GM19438 (cell line): ENCODE measurements at regions not wholly inside any gene's neighbourhood (a gene's known extent, or its start where the extent isn't known, plus 50 kb on each side); places are given as distances from the start of the nearest gene placed in this dataset.

Source experiments
- ATAC-seq: cut with Tn5 transposase; IDR thresholded peaks from one replicate; pipeline ENCODE4 v1.9.1; 2021; ENCODE audit warnings: low read depth; ENCODE audit not compliant: unreplicated experiment

DNA sequence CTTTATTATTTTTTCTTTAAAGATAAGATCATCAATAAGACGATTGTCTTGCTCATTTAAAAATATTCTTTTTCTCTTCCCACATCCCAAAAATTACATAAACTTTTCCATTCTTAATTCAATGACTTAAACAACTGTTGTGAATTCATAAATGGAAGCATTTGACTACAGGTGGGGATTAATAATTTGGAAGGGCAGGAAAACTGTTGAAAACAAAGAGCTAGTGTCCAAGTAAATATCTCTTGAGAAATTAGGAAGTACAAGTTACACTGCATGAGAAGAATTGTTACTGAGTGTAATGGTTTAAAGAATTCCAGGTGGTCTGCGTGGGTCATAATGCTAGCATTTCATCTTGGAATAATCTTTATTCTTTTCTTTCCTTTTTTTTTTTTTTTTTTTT, 634.8 kb upstream of the ZEB2 start:
- ATAC-seq = no peak

DNA sequence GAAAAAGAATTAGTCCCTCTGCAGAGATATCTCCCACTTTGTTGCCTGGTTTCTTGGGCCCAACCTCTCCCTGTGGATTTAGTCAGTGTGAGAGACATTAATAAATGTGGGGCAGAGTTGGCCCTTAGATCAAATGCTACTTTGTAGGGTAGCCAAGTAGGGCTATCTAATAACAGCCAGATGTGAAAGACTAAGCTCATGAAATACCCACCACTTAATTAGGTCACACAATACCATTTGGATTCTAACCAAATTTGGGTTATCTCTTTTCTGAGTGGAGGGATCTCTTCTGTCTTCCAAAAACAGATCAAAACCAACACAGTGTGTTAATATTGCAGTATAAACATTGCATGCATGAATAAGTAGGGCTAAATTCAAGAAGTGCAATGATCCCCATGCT, 626.8 kb upstream of the ZEB2 start:
- ATAC-seq = no peak

DNA sequence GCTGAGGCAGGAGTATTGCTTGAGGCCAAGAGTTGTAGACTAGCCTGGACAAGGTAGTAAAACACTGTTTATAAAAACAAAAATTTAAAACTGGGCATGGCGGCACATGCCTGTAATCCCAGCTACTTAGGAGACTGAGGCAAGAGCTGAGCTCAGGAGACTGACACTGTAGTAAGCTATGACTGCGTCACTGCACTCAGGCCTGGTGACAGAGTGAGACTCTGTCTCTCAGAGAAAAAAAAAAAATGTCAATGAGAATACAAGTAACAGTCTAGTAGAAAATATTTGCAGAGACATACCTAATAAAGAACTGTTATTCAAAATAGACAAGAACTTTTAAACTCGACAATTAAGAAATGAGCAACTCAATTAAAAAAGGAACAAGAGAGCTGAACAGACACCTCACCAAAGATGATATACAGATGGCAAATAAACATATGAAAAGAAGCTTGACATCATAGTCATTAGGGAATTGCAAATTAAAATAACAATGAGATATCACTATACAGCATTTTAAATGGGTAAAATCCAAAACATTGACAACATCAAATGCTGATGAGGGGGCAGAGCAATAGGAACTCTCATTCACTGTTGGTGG, 624.3 kb upstream of the ZEB2 start:
- ATAC-seq = no peak

DNA sequence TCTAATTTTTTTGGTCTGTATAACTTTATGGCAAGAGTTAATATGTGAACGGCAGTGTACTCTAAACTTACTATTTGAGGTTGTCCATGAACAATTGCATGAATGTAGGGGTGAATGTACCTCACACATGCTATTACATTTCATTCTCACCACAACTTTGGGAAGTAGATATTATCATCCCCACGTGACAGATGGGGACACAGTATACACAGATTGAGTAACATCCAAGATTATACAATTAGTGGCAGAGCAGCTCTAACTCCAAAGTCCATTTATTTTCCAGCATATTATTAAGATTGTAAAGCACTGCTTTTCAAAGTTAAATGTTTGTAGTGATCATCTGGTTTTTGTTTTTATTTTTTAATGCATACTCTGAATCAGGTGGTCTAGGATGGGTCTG, 622.1 kb upstream of the ZEB2 start:
- no peak for ATAC-seq

DNA sequence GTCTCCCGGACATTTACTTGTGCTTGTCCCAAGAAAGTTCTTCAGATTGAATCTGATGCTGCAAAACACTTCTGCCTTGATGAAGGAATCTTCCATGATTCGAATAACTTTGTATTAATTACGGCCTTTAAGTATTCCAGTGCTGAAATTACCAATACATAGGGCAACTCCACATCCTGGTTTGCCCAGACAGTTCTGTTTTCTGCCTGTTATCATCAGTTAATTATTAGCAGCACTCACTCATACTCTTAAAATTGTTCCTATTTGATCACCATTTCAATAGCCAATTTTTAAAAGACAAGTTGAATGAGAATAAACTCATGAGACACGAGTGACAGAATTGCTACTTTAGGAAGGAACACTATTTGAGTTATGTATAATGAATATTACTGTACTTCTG, 620.7 kb upstream of the ZEB2 start:
- no peak for ATAC-seq

DNA sequence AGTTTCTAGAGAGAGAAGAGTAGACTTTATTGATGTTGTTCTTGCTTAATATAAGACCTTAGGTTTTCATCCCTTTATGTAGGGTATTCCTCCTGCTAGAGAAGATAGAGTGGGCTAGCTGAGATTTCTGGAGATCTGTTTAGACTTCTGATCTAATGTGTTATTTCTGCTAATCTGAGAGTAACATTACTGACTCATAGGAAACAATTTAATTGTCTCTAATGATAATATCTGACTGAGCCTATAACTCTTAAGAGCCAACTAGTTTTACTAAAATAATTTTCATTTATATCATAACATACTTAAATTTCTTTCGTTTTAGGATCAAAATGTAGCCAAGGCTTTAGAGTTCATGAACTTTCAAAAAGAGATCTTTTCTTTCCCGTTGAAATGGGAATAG, 618.7 kb upstream of the ZEB2 start:
- ATAC-seq = no peak

DNA sequence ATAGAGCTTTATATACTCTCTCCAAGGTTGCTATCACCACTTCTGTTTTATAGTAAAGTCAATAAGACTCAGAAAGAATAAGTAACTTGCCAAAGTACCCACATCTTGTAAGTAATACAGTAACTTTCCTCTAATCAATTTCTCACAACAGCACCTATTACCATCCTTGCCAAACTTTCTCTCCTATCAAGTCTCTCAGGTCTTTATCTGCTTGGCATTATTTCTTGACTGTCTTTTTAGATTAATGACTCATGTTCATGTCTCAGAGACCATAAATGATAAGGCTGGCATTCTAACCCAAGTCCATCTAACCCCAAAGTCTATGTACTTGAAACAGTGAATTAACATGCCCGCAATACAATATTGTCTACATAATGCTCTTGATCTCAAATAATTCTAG, 618.0 kb upstream of the ZEB2 start:
- no peak for ATAC-seq

DNA sequence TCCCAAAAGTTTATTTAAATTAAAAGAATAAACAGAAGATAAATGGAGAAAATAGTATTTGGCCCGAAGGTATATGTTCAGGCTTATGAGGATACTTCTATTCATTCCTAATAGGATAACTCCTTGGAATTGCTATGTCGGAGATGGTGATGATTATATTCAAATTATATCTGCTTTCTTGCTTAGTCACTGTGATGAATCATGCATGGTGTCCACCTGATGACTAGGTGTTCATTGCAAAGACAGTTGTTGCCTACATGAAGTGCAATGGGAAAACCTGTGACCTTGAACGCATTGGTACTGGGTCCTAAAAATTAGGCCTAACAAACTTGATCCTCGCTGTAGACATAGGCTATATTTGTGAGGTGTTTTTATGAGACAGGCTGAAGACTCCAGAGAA, 617.3 kb upstream of the ZEB2 start:
- ATAC-seq = no peak

DNA sequence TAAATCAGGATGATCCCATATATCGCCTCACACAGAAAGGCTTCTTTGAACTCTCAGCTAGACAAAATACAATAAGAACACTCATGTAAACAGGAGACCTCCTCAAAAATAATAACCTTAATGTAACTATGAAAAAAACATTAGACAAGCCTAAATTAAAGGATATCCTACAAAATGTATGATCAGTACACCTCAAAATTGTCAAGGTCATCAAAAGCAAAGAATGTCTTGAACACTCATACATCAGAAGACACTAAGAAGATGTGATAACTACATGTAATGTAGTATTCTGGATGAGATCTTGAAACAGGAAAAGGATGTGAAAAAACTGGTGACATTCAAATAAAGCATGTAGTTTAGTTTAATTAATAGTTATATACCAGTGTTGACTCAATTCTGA, 616.8 kb upstream of the ZEB2 start:
- no peak for ATAC-seq

DNA sequence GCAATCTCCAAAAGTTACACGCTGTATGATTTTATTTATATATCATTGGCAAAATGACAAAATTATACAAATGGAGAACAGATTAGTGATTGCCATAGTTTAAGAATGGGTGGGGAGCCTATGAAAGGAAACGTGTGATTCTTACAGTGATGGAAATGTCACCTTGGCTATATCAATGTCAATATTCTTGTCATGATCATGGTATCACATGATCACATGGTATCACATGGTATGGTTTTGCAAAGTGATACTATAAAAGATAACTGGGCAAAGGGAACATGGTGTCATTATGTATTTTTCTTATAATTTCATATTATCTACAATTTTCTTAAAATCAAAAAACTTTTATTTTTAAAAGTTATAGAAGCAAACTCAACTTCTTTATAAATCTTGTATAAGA, 606.2 kb upstream of the ZEB2 start:
- ATAC-seq = no peak

DNA sequence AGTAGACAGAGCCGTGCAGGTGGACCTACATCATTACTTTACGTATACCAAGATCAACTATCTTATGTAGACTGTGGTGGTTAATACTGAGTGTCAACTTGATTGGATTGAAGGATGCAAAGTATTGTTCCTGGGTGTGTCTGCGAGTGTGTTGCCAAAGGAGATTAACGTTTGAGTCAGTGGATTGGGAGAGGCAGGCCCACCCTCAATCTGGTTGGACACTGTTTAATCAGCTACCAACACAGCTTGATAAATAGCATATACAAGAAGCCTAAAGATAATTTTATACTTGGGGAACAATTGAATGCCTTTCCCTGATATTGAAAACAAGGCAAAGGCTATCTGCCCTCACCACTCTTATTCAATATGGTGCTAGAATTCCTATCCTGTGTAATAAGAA, 604.2 kb upstream of the ZEB2 start:
- ATAC-seq = no peak

DNA sequence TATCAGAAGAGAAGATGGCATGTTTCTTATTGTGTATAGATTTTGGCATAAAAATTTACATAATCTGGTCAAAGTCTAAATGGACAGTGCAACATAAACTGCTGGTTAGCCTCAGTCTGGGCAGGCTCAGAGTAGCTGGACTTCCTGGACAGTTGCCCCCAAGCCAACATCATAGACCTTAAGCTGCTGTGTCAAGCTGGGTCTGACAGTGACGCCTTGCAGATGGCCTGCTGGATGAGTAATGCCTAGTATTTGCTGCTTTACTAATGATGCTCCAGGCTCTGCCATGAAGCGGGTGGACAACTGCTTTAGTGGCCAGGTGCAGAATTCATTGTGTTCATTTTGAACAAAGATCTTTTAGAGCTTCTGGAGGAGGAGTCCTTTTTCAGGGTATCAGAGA, 603.7 kb upstream of the ZEB2 start:
- no peak for ATAC-seq

DNA sequence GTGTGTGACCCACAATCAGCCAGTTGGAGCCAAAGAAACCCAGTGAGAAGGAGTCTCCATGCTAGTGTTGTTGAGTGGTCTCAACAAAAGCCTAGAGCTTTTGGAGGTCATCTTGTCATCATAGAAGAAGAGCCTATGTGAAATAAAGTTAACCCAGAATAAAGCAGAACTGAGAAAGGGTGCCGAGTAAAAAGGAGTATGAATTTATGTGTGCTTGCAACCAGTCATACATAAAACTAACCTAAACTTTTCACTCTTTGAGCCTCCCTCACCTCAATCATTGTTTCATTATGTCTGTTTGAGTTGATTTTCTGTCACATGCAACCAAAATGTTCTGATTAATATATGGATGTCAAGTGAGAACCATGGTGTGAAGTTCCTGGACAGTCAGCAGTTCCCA, 599.3 kb upstream of the ZEB2 start:
- ATAC-seq = no peak

DNA sequence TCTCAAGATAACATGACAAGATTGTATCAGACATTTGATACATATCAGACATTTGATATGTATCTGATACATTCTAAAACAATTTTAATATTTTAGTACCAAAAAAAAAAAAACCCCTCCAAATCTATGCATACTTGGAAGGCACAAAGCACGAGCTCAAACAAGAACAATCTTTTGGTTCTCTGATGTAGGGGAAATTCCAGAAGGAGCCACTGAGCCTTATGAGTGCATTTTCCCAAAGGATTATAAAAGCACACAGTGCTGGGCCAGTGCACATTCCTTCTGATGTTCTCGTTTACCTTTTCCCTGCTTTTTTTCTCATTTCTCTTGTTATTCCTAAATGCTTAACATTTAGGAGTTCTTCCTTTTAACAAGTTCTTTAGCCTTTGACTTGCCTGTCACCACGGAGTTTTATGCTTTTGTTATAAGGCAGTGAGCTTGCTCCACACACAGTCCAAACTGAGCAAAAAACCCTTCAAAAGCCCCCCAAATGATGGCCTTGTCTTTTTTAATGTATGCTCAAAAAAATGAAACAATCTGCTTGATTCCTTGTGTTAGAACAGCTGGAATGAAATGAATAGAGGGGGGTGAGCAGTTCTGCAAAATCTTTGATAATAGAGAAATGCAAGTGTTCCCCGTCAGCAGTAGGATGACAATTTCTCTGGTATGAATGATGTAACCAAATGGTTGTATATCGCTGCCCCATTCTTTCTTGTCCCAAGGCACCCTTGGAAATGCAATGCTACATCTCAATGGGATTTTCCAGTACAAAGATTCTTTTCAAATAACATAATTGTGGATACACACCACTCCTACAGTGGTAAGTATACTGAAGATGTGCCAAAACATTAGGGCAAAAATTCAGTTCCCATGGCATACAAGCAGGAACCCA, 597.2 kb upstream of the ZEB2 start:
- ATAC-seq = no peak

DNA sequence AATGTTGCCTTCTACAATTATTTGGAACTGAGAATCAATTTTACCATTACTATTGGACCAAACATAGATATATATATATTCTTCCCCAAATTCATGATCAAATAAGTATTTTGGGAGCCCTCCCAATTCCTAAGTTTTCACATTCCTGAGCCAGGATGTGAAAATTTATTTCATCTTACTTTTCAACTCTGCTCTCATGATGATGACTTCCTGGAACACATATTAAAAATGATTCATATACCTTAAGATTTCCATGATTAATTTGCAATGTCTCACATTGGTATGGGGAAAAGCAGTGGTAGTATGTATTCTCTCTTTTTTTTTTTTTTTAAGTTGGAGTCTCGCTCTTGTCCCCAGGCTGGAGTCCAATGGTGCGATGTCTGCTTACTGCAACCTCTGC, 596.1 kb upstream of the ZEB2 start:
- ATAC-seq = no peak

DNA sequence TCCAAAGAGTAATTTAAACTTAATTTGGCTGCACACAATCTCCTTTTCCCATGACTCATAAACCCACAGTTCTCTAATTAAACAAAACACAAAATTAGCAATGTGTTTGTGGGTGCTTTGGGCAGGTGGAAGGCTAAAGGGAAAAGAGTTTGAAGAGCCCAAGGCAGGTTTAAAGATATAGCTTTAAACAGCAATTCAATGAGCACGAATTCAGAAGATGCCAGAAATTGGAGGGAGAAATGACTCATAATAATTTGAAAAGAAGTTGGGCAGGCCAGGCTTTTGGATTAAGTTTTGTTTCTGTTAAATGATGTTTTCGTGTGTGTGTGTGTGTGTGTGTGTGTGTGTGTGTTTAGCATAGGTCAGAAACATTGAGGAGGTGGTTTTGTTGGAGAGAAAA, 594.8 kb upstream of the ZEB2 start:
- ATAC-seq = no peak

DNA sequence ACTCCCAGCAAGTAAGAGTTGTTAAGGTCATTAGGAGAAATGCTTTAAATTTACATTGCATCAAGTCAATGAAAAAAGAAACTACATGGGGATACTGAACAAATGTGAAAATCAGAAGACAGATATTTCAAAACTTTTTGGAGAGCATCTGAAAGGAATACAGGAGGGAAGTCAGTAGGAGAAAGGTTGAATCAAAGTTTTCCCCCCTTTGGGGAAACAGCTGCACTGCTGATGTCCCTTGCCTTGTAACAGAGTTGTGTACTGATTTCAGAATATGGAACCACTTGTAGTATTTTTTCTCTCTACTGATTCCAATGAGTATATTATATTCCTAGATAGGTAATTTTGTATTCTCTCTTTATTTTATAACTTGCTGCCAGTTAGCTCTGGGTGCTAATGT, 592.5 kb upstream of the ZEB2 start:
- ATAC-seq = no peak

DNA sequence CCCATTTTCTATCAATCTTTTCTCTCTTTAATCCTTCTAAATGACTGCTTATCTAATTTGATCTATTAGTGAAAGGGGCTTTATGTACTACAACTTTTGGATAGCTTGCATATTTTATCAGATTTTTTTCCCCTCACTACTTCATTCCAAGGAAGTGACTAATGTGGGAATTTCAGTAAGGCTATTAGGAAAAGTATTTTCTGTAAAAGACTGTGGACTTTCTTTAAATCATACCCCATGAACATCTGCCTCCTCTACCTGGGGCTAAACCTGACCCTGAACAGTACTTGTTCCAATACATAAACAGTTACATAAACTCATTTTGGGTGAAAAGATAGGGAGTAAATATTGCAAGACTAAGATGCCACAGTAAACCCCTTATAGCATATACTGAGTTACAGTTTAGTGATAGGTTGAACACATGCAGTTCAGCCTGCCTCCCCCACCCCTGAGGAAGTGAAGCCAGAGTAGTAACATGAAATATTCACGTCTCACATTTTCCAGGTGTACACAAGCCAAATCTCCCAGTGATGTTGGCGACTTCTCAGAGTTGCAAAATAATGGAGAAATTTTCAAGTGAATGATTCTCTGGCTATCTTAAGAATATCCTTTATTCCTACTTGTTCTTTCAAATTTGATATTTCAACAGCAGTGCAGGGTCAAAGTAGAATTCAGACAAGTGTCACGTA, 590.9 kb upstream of the ZEB2 start:
- no peak for ATAC-seq

DNA sequence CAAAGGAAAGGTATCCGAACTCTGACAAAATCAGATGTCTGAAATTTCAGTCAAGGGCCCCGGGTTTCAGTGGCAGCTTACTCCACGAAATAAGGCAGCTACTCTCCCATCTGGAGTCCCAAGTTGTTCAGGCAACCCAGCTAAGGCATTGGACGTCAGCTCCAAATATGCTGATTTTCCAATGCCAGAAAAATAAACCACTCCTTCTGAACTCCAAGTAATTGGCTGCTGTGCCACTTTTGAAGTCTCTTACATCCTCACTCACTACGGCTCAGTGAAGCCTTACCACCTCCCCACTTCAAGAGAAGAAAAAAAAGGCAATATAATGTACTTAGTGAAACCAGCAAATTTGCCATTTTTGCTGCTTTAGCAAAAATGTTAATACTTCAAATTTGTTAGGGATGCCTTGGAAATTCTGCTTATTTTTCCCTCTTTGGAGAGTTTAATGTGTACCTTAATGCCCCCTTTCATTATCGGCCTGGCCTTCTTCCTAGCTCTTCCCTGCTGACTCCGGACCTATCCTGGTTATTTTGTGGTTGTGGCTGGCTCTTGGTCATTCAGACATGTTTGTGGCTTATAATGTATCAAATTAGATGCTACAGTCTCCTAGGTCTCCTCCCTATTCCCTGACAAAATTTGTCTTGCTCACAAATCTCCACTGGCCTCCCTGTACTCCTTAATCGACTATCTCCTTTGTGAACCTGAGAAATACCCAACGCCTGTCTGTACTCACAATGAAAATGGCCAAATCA, 589.2 kb upstream of the ZEB2 start:
- no peak for ATAC-seq

DNA sequence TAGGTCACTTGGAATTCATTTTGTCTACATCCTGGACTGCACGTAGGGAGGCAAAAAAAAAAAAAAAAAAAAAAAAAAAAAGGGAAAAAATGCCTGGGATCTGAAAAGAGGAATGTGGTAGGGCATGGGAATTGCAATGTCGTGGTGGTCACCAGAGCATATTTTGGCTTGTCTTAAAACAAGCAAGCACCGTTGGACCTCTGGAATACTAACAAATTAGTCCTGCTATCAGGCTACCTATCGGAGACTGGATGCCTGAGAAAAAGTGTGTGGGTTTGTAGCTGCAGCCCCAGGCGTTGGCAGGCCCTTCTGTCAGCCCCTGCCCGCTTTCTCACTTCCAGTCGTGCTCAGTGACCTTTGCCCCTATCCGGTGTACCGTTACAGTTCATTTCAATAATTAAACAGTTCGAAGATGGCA, 588.5 kb upstream of the ZEB2 start:
- no peak for ATAC-seq

DNA sequence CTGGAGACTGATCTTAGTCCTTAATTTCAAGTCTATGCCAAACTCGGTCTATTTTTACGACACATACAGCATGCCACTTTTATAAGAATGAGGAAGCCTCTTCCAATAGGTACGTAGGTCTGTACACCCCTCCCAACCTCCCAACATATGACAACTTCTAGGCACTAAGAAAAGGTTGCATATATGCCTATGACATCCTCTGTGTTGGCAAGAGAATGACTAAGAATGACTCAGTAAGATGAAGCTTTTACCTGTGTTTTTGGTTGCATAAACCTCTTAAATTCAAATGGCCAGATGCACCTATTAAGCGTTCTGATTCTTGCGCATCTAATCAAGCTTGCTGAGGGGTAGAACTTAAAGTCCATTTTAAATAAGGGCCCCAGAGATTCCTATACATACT, 586.4 kb upstream of the ZEB2 start:
- no peak for ATAC-seq
